Left ventricle myocardium inferior (tissue), 1 donor: ENCODE measurements at regions not wholly inside any gene's neighbourhood (a gene's known extent, or its start where the extent isn't known, plus 50 kb on each side); places are given as distances from the start of the nearest gene placed in this dataset.

Source experiments
- DNase-seq: peaks from one replicate; pipeline ENCODE4 v3.0.0-alpha.2; 2020
- H3K27ac ChIP-seq: fragments of 200-600 bp; replicated peaks from 2 replicates; pipeline ENCODE4 v1.8.0; 2021
- H3K27me3 ChIP-seq: fragments of 200-600 bp; 2 replicates; pipeline ENCODE4 v1.8.0; 2021; ENCODE audit warnings: low read depth
- H3K36me3 ChIP-seq: fragments of 200-600 bp; 2 replicates; pipeline ENCODE4 v1.8.0; 2021
- H3K4me1 ChIP-seq: fragments of 200-600 bp; 2 replicates; pipeline ENCODE4 v1.8.0; 2021
- H3K4me3 ChIP-seq: fragments of 200-600 bp; 2 replicates; pipeline ENCODE4 v1.8.0; 2021; ENCODE audit warnings: mild to moderate bottlenecking, moderate library complexity
- H3K9me3 ChIP-seq: fragments of 200-600 bp; replicated peaks from 2 replicates; pipeline ENCODE4 v1.8.0; 2021
- CTCF ChIP-seq: fragments of 200-600 bp; IDR thresholded peaks from 2 replicates; pipeline ENCODE4 v1.8.0; 2021; ENCODE audit warnings: antibody characterized with exemption, mild to moderate bottlenecking, borderline replicate concordance
- intact Hi-C: fragments of 100-400 bp; cut with micrococcal nuclease; formaldehyde crosslinking; loops from one replicate; pipeline ENCODE4 v1.11.0; 2022
- donor health status: DM: no; HTN: yes; CAD: no; lungs with severe emphysema.

GRCh38 chr12:66055837-66056319 is 74.7 kb downstream of the LLPH start:
- Histone ChIP-seq H3K9me3 (no peaks in the 10 kb centered on the region), H3K4me3 (no peak overlapping the region), H3K27me3 (peaks cover 8% of the 10 kb centered on the region), H3K4me1 (no peaks in the 10 kb centered on the region), H3K27ac (no peak overlapping the region), H3K36me3 (no peaks in the 10 kb centered on the region)
- DNase-seq = no peak
- intact Hi-C loops = no loop called here
- no peak for TF ChIP-seq CTCF

GRCh38 chr12:66052988-66053615 is 77.4 kb downstream of the LLPH start:
- intact Hi-C loops = no loop called here
- H3K4me3 ChIP-seq = no peak overlapping the region
- no peaks in the 10 kb centered on the region for H3K36me3 ChIP-seq
- H3K4me1 ChIP-seq = no peaks in the 10 kb centered on the region
- no peak overlapping the region for H3K27ac ChIP-seq
- H3K9me3 ChIP-seq = no peaks in the 10 kb centered on the region
- TF ChIP-seq CTCF = no peak
- DNase-seq = no peak
- H3K27me3 ChIP-seq = peaks cover 8% of the 10 kb centered on the region

- no peak overlapping the region for H3K27ac ChIP-seq
- intact Hi-C loops = no loop called here
- H3K27me3 ChIP-seq = peaks cover 8% of the 10 kb centered on the region
- H3K36me3 ChIP-seq = no peaks in the 10 kb centered on the region
- no peaks in the 10 kb centered on the region for H3K4me1 ChIP-seq
- no peak for DNase-seq
- H3K9me3 ChIP-seq = no peaks in the 10 kb centered on the region
- TF ChIP-seq CTCF = no peak
- H3K4me3 ChIP-seq = no peak overlapping the region
Measured at GRCh38 chr12:66051361-66051760, 79.2 kb downstream of the LLPH start.

- DNase-seq = no peak
- intact Hi-C loops = no loop called here
- H3K4me3 ChIP-seq = no peak overlapping the region
- H3K27ac ChIP-seq = no peak overlapping the region
- H3K9me3 ChIP-seq = no peaks in the 10 kb centered on the region
- no peaks in the 10 kb centered on the region for H3K4me1 ChIP-seq
- H3K27me3 ChIP-seq = peaks cover 8% of the 10 kb centered on the region
- H3K36me3 ChIP-seq = no peaks in the 10 kb centered on the region
- no peak for TF ChIP-seq CTCF
Measured at GRCh38 chr12:66050610-66051009, 79.9 kb downstream of the LLPH start.

GRCh38 chr12:66050283-66050576 is 80.3 kb downstream of the LLPH start:
- Histone ChIP-seq H3K27me3 (peaks cover 8% of the 10 kb centered on the region), H3K36me3 (no peaks in the 10 kb centered on the region), H3K9me3 (no peaks in the 10 kb centered on the region), H3K4me3 (no peak overlapping the region), H3K27ac (no peak overlapping the region), H3K4me1 (no peaks in the 10 kb centered on the region)
- TF ChIP-seq CTCF = no peak
- no peak for DNase-seq
- intact Hi-C loops = no loop called here
